Mammary epithelial cell (primary cell): ENCODE measurements at regions not wholly inside any gene's neighbourhood (a gene's known extent, or its start where the extent isn't known, plus 50 kb on each side); places are given as distances from the start of the nearest gene placed in this dataset.

Experiments
- EZH2 ChIP-seq: IDR thresholded peaks from 2 replicates; pipeline ENCODE4 v1.6.1; 2012; ENCODE audit warnings: low read length, inconsistent platforms, borderline replicate concordance
- TF ChIP-seq, protein P1 (sequence below), 2 donors: IDR thresholded peaks in 1 of 2; conservative IDR thresholded peaks in 1 of 2; 2 replicates each; pipeline ENCODE4 v1.5.1; 2011 to 2012; ENCODE audit warnings: inconsistent platforms in 2 of 2, low read length in 2 of 2, mild to moderate bottlenecking in 2 of 2, control low read depth in 1 of 2, low read depth in 1 of 2; ENCODE audit not compliant: insufficient read depth in 1 of 2; ENCODE audit errors: extremely low read depth in 1 of 2

DNA sequence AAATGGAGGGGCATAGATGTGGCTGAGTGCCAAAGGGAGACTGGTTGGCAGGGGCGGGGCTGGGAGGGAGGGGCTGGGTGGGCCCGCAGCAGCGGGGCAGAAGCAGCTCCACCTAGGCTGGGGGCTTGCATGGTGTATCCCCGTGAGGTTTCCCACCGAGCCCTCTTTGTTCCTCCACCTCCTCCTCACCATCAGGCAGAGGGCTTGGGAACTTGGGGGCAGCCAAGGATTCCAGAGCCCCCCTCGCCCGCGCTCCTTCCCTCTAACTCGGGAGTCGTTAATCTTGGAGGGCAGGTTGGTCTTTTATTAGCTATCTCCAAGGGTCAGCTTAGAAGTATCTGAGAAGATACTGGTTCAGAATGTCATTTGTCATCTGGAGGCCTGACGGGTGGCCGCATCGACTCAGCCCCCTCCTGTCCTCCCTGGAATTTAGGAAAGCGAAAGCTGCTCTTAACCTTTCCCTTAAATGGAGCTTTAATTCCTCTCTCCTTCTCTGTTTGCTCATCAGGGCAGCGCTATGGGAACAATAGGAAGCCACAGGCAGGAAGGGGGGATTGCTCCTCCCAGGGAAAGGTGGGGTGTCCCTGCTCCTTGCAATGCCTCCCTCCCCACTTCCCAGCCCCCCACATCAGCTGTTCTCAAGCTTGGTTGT, 274.3 kb upstream of the XYLT1 start:
- TF ChIP-seq, protein P1, sequence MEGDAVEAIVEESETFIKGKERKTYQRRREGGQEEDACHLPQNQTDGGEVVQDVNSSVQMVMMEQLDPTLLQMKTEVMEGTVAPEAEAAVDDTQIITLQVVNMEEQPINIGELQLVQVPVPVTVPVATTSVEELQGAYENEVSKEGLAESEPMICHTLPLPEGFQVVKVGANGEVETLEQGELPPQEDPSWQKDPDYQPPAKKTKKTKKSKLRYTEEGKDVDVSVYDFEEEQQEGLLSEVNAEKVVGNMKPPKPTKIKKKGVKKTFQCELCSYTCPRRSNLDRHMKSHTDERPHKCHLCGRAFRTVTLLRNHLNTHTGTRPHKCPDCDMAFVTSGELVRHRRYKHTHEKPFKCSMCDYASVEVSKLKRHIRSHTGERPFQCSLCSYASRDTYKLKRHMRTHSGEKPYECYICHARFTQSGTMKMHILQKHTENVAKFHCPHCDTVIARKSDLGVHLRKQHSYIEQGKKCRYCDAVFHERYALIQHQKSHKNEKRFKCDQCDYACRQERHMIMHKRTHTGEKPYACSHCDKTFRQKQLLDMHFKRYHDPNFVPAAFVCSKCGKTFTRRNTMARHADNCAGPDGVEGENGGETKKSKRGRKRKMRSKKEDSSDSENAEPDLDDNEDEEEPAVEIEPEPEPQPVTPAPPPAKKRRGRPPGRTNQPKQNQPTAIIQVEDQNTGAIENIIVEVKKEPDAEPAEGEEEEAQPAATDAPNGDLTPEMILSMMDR (conservative IDR thresholded peaks at IDR 0.05 in 1 of 2, IDR thresholded peaks at IDR 0.05 in 1 of 2; ENCODE audit: extremely low read depth in 1 of 2, insufficient read depth in 1 of 2, low read depth in 1 of 2, low read length in 2 of 2): no peak
- no peak for TF ChIP-seq EZH2
